ENCODE measurements at regions not wholly inside any gene's neighbourhood (a gene's known extent, or its start where the extent isn't known, plus 50 kb on each side); places are given as distances from the start of the nearest gene placed in this dataset.

DNA sequence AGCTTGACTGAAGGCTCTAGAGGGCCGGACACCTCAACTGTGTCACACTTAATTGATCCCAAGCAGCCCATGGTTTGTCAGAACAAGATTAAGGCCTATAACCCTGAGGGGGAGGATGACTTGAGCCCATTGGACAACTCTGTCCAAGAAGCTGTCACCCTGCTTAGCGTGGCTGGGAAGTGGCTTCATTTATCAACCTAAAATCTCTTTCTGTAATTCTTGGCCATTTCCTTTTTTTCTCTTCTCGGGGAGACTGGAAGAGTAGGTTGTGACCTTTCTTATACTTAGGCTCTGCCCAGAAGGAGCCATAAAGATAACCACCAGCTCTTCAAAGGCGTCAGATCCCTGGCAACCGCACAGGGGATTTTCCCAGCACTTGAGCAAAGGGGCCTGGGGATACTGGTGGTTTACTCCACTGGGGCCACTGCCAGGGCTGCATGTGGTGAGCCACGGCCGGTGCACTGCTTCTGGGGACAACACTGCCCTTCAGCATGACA lies 265.5 kb downstream of the CYRIA start:
- DNase-seq (ENCODE audit: extremely low spot score) = no peak
- CTCF ChIA-PET = interaction anchor here (1.2 to 1.8 kb wide), 3 partner anchors 11 to 18 kb away, joined by 3 to 5 read pairs (median 3); no protein-coding TSS in a partner anchor
- POLR2A ChIA-PET = no interaction called here
- TF ChIP-seq, protein P1, sequence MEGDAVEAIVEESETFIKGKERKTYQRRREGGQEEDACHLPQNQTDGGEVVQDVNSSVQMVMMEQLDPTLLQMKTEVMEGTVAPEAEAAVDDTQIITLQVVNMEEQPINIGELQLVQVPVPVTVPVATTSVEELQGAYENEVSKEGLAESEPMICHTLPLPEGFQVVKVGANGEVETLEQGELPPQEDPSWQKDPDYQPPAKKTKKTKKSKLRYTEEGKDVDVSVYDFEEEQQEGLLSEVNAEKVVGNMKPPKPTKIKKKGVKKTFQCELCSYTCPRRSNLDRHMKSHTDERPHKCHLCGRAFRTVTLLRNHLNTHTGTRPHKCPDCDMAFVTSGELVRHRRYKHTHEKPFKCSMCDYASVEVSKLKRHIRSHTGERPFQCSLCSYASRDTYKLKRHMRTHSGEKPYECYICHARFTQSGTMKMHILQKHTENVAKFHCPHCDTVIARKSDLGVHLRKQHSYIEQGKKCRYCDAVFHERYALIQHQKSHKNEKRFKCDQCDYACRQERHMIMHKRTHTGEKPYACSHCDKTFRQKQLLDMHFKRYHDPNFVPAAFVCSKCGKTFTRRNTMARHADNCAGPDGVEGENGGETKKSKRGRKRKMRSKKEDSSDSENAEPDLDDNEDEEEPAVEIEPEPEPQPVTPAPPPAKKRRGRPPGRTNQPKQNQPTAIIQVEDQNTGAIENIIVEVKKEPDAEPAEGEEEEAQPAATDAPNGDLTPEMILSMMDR (IDR thresholded peaks at IDR 0.05; ENCODE audit: control extremely low read depth, extremely low read depth, low read depth, missing control alignments) = no peak

DNA sequence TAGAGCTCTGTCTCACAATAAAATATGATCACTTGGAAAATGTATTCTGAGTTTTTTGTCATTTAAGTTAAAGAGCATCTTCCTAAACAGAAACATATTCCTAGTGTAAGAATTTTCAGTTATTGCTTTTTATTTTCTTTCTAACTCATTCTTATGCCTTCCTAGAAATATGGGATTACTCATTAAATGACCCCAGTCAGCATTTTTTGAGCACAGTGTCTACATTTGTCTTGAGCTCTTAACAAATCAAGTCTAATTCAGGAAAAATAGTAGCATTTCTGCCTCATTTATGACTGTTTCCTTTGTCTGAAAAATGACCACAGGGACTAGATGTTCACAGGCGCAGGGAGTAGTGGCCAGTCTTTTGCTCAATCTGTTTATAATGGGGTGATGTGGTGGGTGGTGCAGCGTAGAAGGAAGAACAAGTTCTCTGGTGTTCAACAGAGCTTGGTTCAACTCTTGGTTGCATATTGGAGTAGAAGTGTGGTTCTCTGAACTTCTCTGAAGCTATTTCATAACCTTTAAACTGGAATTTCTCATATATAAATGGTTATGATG lies 267.1 kb downstream of the CYRIA start:
- no peak for DNase-seq (ENCODE audit: extremely low spot score)
- TF ChIP-seq, protein P1 (IDR thresholded peaks at IDR 0.05; ENCODE audit: control extremely low read depth, extremely low read depth, low read depth, missing control alignments) = no peak
- ChIA-PET POLR2A (no interaction called here), CTCF (interaction anchor here (1.9 kb wide), 1 partner anchor 31 kb away, joined by 4 read pairs; no protein-coding TSS in a partner anchor)

DNA sequence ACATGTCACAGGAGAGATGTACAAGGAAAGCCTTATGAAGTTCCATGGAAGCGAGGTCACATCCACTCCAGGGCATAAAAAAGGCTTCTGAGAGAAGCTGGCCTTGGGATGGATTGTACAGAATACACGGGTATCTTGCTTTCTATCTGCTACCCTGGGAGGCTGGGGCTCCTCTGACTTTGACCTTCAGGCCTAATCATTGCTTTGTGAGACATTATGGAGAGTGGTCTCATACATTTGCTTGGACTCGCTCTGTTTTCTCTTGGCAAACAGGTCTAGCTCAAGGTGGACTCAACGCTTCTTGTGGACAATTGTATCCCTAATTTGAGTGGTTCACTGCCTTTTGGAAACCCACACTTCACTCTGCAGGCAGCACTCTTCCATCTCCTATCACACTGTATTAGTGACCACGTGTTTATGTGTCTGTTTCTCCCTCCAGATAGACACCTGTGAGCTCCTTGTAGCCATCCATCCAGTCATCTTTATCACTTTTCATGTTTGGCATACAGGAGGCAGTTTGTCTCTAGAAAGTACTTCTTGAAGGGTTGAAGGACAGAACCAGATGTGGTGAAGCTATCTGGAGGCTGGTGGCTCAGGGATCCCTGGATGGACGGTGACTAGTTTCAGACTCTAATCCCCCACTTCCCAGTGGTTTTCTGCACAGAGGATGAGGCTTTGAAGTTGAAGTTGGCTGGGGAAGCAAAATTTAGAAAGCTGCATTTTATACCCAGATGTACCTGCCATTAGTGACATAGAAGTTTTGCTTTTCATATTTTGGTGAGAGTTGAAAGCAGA lies 267.8 kb downstream of the CYRIA start:
- POLR2A ChIA-PET = no interaction called here
- CTCF ChIA-PET = interaction anchor here (1.9 kb wide), 1 partner anchor 32 kb away, joined by 4 read pairs; no protein-coding TSS in a partner anchor
- TF ChIP-seq, protein P1 (IDR thresholded peaks at IDR 0.05; ENCODE audit: control extremely low read depth, extremely low read depth, low read depth, missing control alignments) = no peak
- no peak for DNase-seq (ENCODE audit: extremely low spot score)

DNA sequence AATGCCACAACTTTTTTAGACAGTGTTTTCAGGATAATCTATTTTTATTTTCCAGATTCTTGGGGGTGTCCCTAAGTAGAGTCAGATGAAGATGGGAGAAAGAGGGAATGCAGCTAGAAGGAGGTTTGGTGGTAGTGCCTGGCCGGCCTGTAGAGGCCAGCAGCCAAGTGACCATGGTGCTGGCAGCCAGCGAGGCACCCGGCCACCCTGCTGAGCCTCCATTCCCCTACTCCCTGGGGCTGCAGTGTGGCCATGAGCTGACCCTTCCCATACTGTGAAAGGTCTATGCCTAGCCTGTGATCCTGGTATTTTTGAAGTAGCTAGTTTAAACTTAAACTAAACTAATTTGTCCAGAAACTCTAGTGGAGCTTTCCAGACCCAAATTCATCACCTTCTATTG lies 268.6 kb downstream of the CYRIA start:
- no peak for DNase-seq (ENCODE audit: extremely low spot score)
- POLR2A ChIA-PET = no interaction called here
- TF ChIP-seq, protein P1 (IDR thresholded peaks at IDR 0.05; ENCODE audit: control extremely low read depth, extremely low read depth, low read depth, missing control alignments) = no peak
- CTCF ChIA-PET = interaction anchor here (1.9 kb wide), 1 partner anchor 33 kb away, joined by 4 read pairs; no protein-coding TSS in a partner anchor

DNA sequence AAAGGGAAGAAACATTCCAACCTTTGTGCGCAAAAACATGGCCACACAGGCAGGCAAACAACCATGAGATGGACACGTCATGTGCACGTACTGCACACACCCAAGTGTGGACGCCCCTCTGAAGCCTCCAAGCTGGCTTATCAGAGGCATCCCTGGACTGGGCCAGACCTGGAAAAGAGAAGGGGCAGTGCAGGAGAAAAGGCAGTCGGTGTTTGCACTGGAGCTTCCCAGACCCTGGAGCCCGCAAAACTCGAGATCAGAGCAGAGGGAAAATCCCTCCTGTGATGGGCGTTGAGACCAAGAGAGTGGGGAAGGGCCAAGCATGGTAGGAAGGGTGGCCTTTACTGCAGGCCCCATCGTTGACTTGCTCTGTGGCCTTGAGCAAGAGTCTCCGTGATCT lies 269.5 kb downstream of the CYRIA start:
- no peak for DNase-seq (ENCODE audit: extremely low spot score)
- ChIA-PET POLR2A (no interaction called here), CTCF (no interaction called here)
- TF ChIP-seq, protein P1 (IDR thresholded peaks at IDR 0.05; ENCODE audit: control extremely low read depth, extremely low read depth, low read depth, missing control alignments) = no peak

DNA sequence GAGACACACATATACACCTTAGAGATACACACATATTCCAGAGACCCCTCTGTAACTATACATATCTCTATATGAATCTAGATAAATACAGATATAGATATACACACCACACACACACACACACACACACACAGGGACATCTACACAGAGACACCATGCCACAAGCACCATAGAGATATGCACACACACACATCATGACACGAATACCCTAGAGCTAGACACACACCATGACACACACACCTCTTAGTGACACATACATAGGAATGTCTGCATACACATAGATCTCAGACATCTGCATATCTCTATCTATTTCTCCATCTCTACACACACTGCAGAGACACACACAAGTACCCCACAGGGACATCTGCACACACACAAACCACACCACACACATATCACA lies 270.0 kb downstream of the CYRIA start:
- ChIA-PET POLR2A (no interaction called here), CTCF (no interaction called here)
- no peak for DNase-seq (ENCODE audit: extremely low spot score)
- TF ChIP-seq, protein P1 (IDR thresholded peaks at IDR 0.05; ENCODE audit: control extremely low read depth, extremely low read depth, low read depth, missing control alignments) = no peak

Data from GM10248 (cell line).